ENCODE measurements at regions not wholly inside any gene's neighbourhood (a gene's known extent, or its start where the extent isn't known, plus 50 kb on each side); places are given as distances from the start of the nearest gene placed in this dataset.

DNA sequence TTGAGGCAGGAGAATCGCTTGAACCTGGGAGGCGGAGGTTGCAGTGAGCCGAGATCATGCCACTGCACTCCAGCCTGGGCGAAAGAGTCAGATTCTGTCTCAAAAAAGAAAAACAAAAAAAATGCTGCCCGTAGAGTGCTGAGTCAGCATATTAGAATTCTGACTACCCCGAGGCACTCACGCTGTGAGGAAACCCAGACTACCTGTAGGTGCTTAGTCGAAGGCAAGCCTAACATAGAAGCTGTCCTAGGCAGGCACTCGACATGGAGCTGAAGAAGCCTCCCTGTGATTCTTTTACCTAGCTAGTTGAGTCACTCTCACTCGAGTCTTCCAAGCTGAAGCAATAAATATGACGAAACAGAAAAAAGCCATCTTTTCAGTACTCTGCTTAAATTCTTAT lies 1323.2 kb upstream of the DDX18 start:
- TF ChIP-seq, protein P1, sequence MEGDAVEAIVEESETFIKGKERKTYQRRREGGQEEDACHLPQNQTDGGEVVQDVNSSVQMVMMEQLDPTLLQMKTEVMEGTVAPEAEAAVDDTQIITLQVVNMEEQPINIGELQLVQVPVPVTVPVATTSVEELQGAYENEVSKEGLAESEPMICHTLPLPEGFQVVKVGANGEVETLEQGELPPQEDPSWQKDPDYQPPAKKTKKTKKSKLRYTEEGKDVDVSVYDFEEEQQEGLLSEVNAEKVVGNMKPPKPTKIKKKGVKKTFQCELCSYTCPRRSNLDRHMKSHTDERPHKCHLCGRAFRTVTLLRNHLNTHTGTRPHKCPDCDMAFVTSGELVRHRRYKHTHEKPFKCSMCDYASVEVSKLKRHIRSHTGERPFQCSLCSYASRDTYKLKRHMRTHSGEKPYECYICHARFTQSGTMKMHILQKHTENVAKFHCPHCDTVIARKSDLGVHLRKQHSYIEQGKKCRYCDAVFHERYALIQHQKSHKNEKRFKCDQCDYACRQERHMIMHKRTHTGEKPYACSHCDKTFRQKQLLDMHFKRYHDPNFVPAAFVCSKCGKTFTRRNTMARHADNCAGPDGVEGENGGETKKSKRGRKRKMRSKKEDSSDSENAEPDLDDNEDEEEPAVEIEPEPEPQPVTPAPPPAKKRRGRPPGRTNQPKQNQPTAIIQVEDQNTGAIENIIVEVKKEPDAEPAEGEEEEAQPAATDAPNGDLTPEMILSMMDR (conservative IDR thresholded peaks at IDR 0.05; ENCODE audit: low read length) = no peak
- TF ChIP-seq EZH2phosphoT487 (IDR thresholded peaks at IDR 0.05; ENCODE audit: borderline replicate concordance) = no peak

All from Loucy (cell line).